ENCODE measurements at regions not wholly inside any gene's neighbourhood (a gene's known extent, or its start where the extent isn't known, plus 50 kb on each side); places are given as distances from the start of the nearest gene placed in this dataset.

GRCh38 chr1:233735847-233736246 is 121.9 kb downstream of the KCNK1 start:
- 83 to 84% methylated on average over 3 of the region's 3 CpGs for WGBS, 2 donors
- Histone ChIP-seq H3K36me3 (no peaks in the 10 kb centered on the region), H3K9me3 (no peaks in the 10 kb centered on the region), H3K4me3 (replicated peaks in 1 of 3) (no peak overlapping the region), H3K4me1 (peaks cover 0 to 8% of the 10 kb centered on the region in 2 donors), H3K27me3 (no peaks in the 10 kb centered on the region), H3K27ac (no peak overlapping the region)
- TF ChIP-seq, protein P1, sequence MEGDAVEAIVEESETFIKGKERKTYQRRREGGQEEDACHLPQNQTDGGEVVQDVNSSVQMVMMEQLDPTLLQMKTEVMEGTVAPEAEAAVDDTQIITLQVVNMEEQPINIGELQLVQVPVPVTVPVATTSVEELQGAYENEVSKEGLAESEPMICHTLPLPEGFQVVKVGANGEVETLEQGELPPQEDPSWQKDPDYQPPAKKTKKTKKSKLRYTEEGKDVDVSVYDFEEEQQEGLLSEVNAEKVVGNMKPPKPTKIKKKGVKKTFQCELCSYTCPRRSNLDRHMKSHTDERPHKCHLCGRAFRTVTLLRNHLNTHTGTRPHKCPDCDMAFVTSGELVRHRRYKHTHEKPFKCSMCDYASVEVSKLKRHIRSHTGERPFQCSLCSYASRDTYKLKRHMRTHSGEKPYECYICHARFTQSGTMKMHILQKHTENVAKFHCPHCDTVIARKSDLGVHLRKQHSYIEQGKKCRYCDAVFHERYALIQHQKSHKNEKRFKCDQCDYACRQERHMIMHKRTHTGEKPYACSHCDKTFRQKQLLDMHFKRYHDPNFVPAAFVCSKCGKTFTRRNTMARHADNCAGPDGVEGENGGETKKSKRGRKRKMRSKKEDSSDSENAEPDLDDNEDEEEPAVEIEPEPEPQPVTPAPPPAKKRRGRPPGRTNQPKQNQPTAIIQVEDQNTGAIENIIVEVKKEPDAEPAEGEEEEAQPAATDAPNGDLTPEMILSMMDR (IDR thresholded peaks at IDR 0.05), result no peak
- no peak for TF ChIP-seq POLR2A (IDR thresholded peaks at IDR 0.05)
- intact Hi-C loops (cut with DNase I), result no loop called here
- no peak for DNase-seq

DNA sequence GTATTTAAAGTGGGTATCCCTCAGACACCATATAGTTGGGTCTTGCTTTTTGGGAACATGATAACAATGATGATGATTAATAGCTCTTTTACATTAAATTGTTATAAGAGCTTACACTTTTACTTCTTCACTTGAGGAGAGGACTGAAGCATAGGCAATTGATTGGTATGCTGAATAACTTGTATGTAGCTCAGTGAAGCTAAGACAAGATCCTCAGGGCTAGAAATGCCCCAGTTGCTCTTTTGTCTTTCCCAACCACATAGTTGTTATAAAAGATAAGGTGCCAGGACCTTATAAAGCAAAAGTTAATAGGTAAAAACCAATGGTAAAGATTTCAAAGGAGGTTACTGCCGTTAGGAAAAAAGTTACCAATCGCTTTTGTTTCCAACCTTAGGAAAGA is 123.4 kb downstream of the KCNK1 start:
- Histone ChIP-seq H3K36me3 (no peaks in the 10 kb centered on the region), H3K4me1 (no peaks in the 10 kb centered on the region), H3K27me3 (no peaks in the 10 kb centered on the region), H3K9me3 (no peaks in the 10 kb centered on the region), H3K27ac (no peak overlapping the region), H3K4me3 (replicated peaks in 1 of 3) (no peak overlapping the region)
- 91 to 96% methylated on average over 2 of the region's 2 CpGs for WGBS, 2 donors
- intact Hi-C loops (cut with DNase I), result no loop called here
- TF ChIP-seq, protein P1 (IDR thresholded peaks at IDR 0.05), result no peak
- TF ChIP-seq POLR2A (IDR thresholded peaks at IDR 0.05), result no peak
- DNase-seq, result no peak

GRCh38 chr1:233738396-233738795 is 124.5 kb downstream of the KCNK1 start:
- H3K27me3 ChIP-seq, result no peaks in the 10 kb centered on the region
- no peak overlapping the region for H3K27ac ChIP-seq
- intact Hi-C loops (cut with DNase I), result no loop called here
- WGBS, 2 donors, result 87 to 91% methylated on average over 8 of the region's 8 CpGs
- H3K4me1 ChIP-seq, result no peaks in the 10 kb centered on the region
- DNase-seq, result no peak
- no peaks in the 10 kb centered on the region for H3K36me3 ChIP-seq
- TF ChIP-seq POLR2A (IDR thresholded peaks at IDR 0.05), result no peak
- TF ChIP-seq, protein P1 (IDR thresholded peaks at IDR 0.05), result no peak
- no peaks in the 10 kb centered on the region for H3K9me3 ChIP-seq
- H3K4me3 ChIP-seq (replicated peaks in 1 of 3), result no peak overlapping the region

DNA sequence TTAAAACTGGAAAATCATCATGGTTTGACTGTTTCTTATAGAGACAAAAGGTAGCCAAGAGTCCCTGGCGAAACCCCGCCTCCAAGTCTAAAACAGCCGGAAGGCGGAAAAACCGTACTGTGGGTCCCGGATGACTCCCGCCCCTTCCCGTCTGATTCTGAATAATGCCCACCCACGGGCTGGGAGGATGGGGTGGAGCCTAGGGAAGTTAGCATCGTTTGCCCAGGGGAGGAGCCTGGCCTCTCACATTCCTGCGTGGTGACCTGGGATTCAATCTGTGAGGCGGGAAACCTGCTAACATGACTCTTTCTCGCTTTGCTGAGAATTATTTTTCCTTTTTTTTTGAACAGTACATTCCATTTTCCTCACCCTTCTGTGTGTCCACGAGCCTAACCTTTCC is 124.9 kb downstream of the KCNK1 start:
- H3K9me3 ChIP-seq, result no peaks in the 10 kb centered on the region
- WGBS, 2 donors, result 85 to 87% methylated on average over 14 of the region's 14 CpGs
- H3K4me3 ChIP-seq (replicated peaks in 1 of 3), result no peak overlapping the region
- no peaks in the 10 kb centered on the region for H3K27me3 ChIP-seq
- no peak for DNase-seq
- intact Hi-C loops (cut with DNase I), result no loop called here
- no peaks in the 10 kb centered on the region for H3K36me3 ChIP-seq
- H3K27ac ChIP-seq, result no peak overlapping the region
- TF ChIP-seq POLR2A (IDR thresholded peaks at IDR 0.05), result no peak
- TF ChIP-seq, protein P1 (IDR thresholded peaks at IDR 0.05), result no peak
- H3K4me1 ChIP-seq, result no peaks in the 10 kb centered on the region

- no peak overlapping the region for H3K27ac ChIP-seq
- DNase-seq, result no peak
- no peaks in the 10 kb centered on the region for H3K4me1 ChIP-seq
- 37 to 40% methylated on average over 3 of the region's 3 CpGs for WGBS, 2 donors
- intact Hi-C loops (cut with DNase I), result no loop called here
- H3K27me3 ChIP-seq, result no peaks in the 10 kb centered on the region
- H3K36me3 ChIP-seq, result no peaks in the 10 kb centered on the region
- no peaks in the 10 kb centered on the region for H3K9me3 ChIP-seq
- no peak for TF ChIP-seq POLR2A (IDR thresholded peaks at IDR 0.05)
- TF ChIP-seq, protein P1 (IDR thresholded peaks at IDR 0.05), result no peak
- no peak overlapping the region for H3K4me3 ChIP-seq (replicated peaks in 1 of 3)
Observed at GRCh38 chr1:233744779-233745513, 131.0 kb downstream of the KCNK1 start.
